GM19463 (cell line): ENCODE measurements at regions not wholly inside any gene's neighbourhood (a gene's known extent, or its start where the extent isn't known, plus 50 kb on each side); places are given as distances from the start of the nearest gene placed in this dataset.

Source experiments
- ATAC-seq: cut with Tn5 transposase; IDR thresholded peaks from one replicate; pipeline ENCODE4 v1.9.1; 2021; ENCODE audit warnings: mild to moderate bottlenecking, moderate library complexity; ENCODE audit not compliant: unreplicated experiment

GRCh38 chr3:70805061-70805889, 492.8 kb upstream of the MDFIC2 start:
- no peak for ATAC-seq

- ATAC-seq: no peak
Measured at GRCh38 chr3:70803891-70804290, 491.5 kb upstream of the MDFIC2 start.

- no peak for ATAC-seq
Measured at GRCh38 chr3:70803319-70803718, 490.9 kb upstream of the MDFIC2 start.

GRCh38 chr3:70800951-70801350, 488.5 kb upstream of the MDFIC2 start:
- no peak for ATAC-seq

GRCh38 chr3:70789878-70790277, 477.4 kb upstream of the MDFIC2 start:
- ATAC-seq: no peak

GRCh38 chr3:70780790-70781189, 468.4 kb upstream of the MDFIC2 start:
- no peak for ATAC-seq

- ATAC-seq: no peak
Measured at GRCh38 chr3:70779296-70779695, 466.9 kb upstream of the MDFIC2 start.

- no peak for ATAC-seq
Measured at GRCh38 chr3:70776081-70776480, 463.6 kb upstream of the MDFIC2 start.

- no peak for ATAC-seq
Measured at GRCh38 chr3:70775257-70775656, 462.8 kb upstream of the MDFIC2 start.

GRCh38 chr3:70774641-70775040, 462.2 kb upstream of the MDFIC2 start:
- no peak for ATAC-seq

GRCh38 chr3:70771426-70772147, 459.1 kb upstream of the MDFIC2 start:
- ATAC-seq: no peak

- ATAC-seq: no peak
Measured at GRCh38 chr3:70770650-70771049, 458.2 kb upstream of the MDFIC2 start.

GRCh38 chr3:70766301-70766700, 453.9 kb upstream of the MDFIC2 start:
- ATAC-seq: no peak

GRCh38 chr3:70763894-70764293, 451.5 kb upstream of the MDFIC2 start:
- ATAC-seq: no peak

- ATAC-seq: no peak
Measured at GRCh38 chr3:70757658-70758057, 445.2 kb upstream of the MDFIC2 start.

GRCh38 chr3:70755526-70755925, 443.1 kb upstream of the MDFIC2 start:
- ATAC-seq: no peak

- no peak for ATAC-seq
Measured at GRCh38 chr3:70754314-70754713, 441.9 kb upstream of the MDFIC2 start.

GRCh38 chr3:70753572-70753971, 441.1 kb upstream of the MDFIC2 start:
- no peak for ATAC-seq

GRCh38 chr3:70752051-70752450, 439.6 kb upstream of the MDFIC2 start:
- no peak for ATAC-seq

- ATAC-seq: no peak
Measured at GRCh38 chr3:70749122-70749521, 436.7 kb upstream of the MDFIC2 start.

- ATAC-seq: no peak
Measured at GRCh38 chr3:70748593-70748992, 436.2 kb upstream of the MDFIC2 start.

- ATAC-seq: no peak
Measured at GRCh38 chr3:70747847-70748246, 435.4 kb upstream of the MDFIC2 start.
